Spleen (tissue), 7 donors: ENCODE measurements at regions not wholly inside any gene's neighbourhood (a gene's known extent, or its start where the extent isn't known, plus 50 kb on each side); places are given as distances from the start of the nearest gene placed in this dataset.

ENCODE experiments used
- CTCF ChIP-seq, 11 experiments: fragments of 200-600 bp in 7 of 11; fragments of 450-650 bp in 4 of 11; sonication (generic) in 4 of 11; IDR thresholded peaks in 8 of 11; conservative IDR thresholded peaks in 3 of 11; 1 replicate in 7 of 11; 2 replicates in 4 of 11; pipeline versions ENCODE4 v1.4.0 to v1.8.0; 2016 to 2021; ENCODE audit warnings: antibody characterized with exemption in 11 of 11, inconsistent platforms in 4 of 11, mild to moderate bottlenecking in 1 of 11
- POLR2A ChIP-seq, 3 donors: fragments of 450-650 bp; IDR thresholded peaks; one replicate each; pipeline ENCODE4 v1.5.1; 2017; ENCODE audit warnings: antibody characterized with exemption in 3 of 3, mild to moderate bottlenecking in 1 of 3
- POLR2AphosphoS5 ChIP-seq, 3 donors: sonication (generic); formaldehyde crosslinking; IDR thresholded peaks; one replicate each; pipeline ENCODE4 v1.5.1; 2017; ENCODE audit warnings: antibody characterized with exemption in 3 of 3
- donor health status: DM: no; HTN: no; CAD: no; lungs with moderate emphysema.
- donor health status: DM: no; HTN: no; CAD: no.
- donor health status: DM: no; HTN: no; CAD: no.

GRCh38 chr22:23419931-23420330 lies 160.2 kb downstream of the IGLL1 start:
- TF ChIP-seq POLR2AphosphoS5 (IDR thresholded peaks at IDR 0.05): no peak
- no peak for TF ChIP-seq CTCF (IDR thresholded peaks at IDR 0.05 in 8 of 11, conservative IDR thresholded peaks at IDR 0.05 in 3 of 11)
- TF ChIP-seq POLR2A (IDR thresholded peaks at IDR 0.05): no peak
